B cell (primary cell): ENCODE measurements at regions not wholly inside any gene's neighbourhood (a gene's known extent, or its start where the extent isn't known, plus 50 kb on each side); places are given as distances from the start of the nearest gene placed in this dataset.

ENCODE experiments used
- CTCF ChIP-seq: fragments of 200-600 bp; IDR thresholded peaks from one replicate; pipeline ENCODE4 v1.8.0; 2022; ENCODE audit warnings: antibody characterized with exemption, mild to moderate bottlenecking
- EZH2 ChIP-seq: IDR thresholded peaks from 2 replicates; pipeline ENCODE4 v1.6.1; 2012; ENCODE audit warnings: borderline replicate concordance, low read depth, mild to moderate bottlenecking, moderate library complexity, low read length; ENCODE audit not compliant: insufficient read depth, poor library complexity, severe bottlenecking

GRCh38 chr3:104591776-104592175, 774.9 kb upstream of the ALCAM start:
- no peak for TF ChIP-seq CTCF
- TF ChIP-seq EZH2 = no peak
